Activated T-cell treated with anti-CD3 and anti-CD28 coated beads, Interleukin-2, amount 50 U/mL, for 72 hours (primary cell): ENCODE measurements at regions not wholly inside any gene's neighbourhood (a gene's known extent, or its start where the extent isn't known, plus 50 kb on each side); places are given as distances from the start of the nearest gene placed in this dataset.

Experiments
- ATAC-seq, 2 donors: fragments of 150-1000 bp; cut with Tn5 transposase; replicated peaks in 1 of 2; 2 replicates each; pipeline ENCODE4 v1.10.0; 2021; ENCODE audit warnings: moderate library complexity in 2 of 2, mild to moderate bottlenecking in 1 of 2
- DNase-seq, 2 donors: peaks; one replicate each; pipeline ENCODE4 v3.0.0; 2021 to 2022; ENCODE audit warnings: mixed read lengths in 1 of 2
- H3K27ac Mint-ChIP-seq: one replicate; pipeline ENCODE4 v1.8.0; 2022; ENCODE audit warnings: mild to moderate bottlenecking, moderate library complexity, mixed read lengths
- H3K27me3 Mint-ChIP-seq: one replicate; pipeline ENCODE4 v1.8.0; 2022; ENCODE audit warnings: low read depth, mixed read lengths
- H3K36me3 Mint-ChIP-seq, 2 donors: one replicate each; pipeline ENCODE4 v1.8.0; 2022; ENCODE audit warnings: mixed read lengths in 2 of 2, mild to moderate bottlenecking in 1 of 2; ENCODE audit not compliant: insufficient read depth in 2 of 2
- H3K4me1 Mint-ChIP-seq: one replicate; pipeline ENCODE4 v1.8.0; 2022; ENCODE audit warnings: low read depth, mixed read lengths
- H3K4me3 Mint-ChIP-seq, 2 donors: one replicate each; pipeline ENCODE4 v1.8.0; 2022; ENCODE audit warnings: mild to moderate bottlenecking in 2 of 2, mixed read lengths in 2 of 2, moderate library complexity in 2 of 2
- H3K9me3 Mint-ChIP-seq, 2 donors: one replicate each; pipeline ENCODE4 v1.8.0; 2022; ENCODE audit warnings: mixed read lengths in 2 of 2

DNA sequence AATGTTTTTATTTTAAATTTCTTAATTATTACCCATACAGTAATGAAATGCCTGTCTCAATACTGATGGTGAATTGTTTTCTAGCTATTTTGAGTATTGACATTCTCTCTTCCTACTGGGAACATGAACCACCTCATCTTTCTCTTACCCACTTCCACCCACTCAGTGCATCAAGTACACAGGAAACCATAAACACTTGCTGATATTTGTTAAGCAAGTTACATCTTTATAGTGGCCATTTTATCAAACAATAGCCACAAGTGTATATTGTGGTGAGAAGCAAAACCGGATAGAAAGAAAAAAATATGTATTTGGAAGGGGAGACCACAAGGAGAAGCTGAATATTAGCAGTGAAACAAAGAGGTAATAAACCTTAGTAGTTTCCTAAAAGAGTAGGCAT lies 368.1 kb upstream of the HNRNPA3 start:
- Mint-ChIP-seq H3K27me3 (no peaks in the 10 kb centered on the region), H3K36me3 (no peaks in the 10 kb centered on the region), H3K9me3 (peaks cover 2 to 3% of the 10 kb centered on the region in 2 donors), H3K27ac (no peak overlapping the region), H3K4me1 (no peaks in the 10 kb centered on the region), H3K4me3 (no peak overlapping the region)
- ATAC-seq (no peak), DNase-seq (no peak)

- Mint-ChIP-seq H3K36me3 (no peaks in the 10 kb centered on the region), H3K4me3 (no peak overlapping the region), H3K27ac (no peak overlapping the region), H3K4me1 (no peaks in the 10 kb centered on the region), H3K9me3 (peaks cover 2 to 3% of the 10 kb centered on the region in 2 donors), H3K27me3 (no peaks in the 10 kb centered on the region)
- no peak for DNase-seq
- ATAC-seq = no peak
Measured at GRCh38 chr2:176845718-176846117, 366.9 kb upstream of the HNRNPA3 start.

- Mint-ChIP-seq H3K27me3 (no peaks in the 10 kb centered on the region), H3K9me3 (peaks cover 2 to 3% of the 10 kb centered on the region in 2 donors), H3K4me1 (peaks cover 5% of the 10 kb centered on the region), H3K36me3 (no peaks in the 10 kb centered on the region), H3K4me3 (no peak overlapping the region), H3K27ac (no peak overlapping the region)
- DNase-seq = no peak
- no peak for ATAC-seq
Measured at GRCh38 chr2:176847575-176847974, 365.0 kb upstream of the HNRNPA3 start.

GRCh38 chr2:176848844-176849243 lies 363.8 kb upstream of the HNRNPA3 start:
- ATAC-seq = no peak
- peaks cover 14% of the 10 kb centered on the region for H3K4me1 Mint-ChIP-seq
- H3K27me3 Mint-ChIP-seq = no peaks in the 10 kb centered on the region
- H3K27ac Mint-ChIP-seq = no peak overlapping the region
- H3K4me3 Mint-ChIP-seq = no peak overlapping the region
- no peak for DNase-seq
- peaks cover 0 to 3% of the 10 kb centered on the region in 2 donors for H3K36me3 Mint-ChIP-seq
- peaks cover 0 to under 1% of the 10 kb centered on the region in 2 donors for H3K9me3 Mint-ChIP-seq

DNA sequence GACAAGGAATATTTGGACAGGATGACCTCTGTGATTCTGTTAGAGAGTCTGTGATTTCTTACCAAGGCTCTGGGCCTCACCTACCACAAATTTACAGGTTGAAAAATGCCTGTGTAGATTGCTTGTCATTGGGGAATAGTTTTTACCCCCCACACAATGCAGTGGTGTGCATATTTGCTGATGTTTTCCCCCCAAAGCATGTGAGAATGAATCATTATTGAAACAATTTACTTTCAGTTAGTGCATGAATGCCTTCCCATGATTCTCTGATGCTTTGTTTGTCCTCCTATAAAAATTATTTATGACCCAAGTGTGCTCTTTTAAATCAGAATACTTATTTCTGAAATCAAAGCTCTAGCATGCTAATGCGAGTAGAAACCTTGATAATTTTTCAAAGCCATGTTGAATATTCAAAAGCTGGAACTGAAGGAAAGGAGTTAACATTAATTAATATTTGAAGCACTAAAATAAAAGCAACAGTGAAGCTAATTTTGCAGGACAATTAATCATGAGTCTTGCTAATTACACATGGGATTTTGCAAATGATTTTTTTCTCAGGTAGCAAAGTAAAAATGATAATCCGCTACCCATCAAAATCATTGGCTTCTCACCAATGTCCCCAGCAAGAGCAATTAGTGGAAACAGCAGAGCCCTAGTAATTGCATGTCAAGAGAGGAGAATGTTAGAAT lies 361.2 kb upstream of the HNRNPA3 start:
- Mint-ChIP-seq H3K27me3 (no peaks in the 10 kb centered on the region), H3K27ac (no peak overlapping the region), H3K4me3 (no peak overlapping the region), H3K36me3 (peaks cover 0 to 3% of the 10 kb centered on the region in 2 donors), H3K4me1 (peaks cover 34% of the 10 kb centered on the region), H3K9me3 (no peaks in the 10 kb centered on the region)
- no peak for ATAC-seq
- no peak for DNase-seq

- H3K27ac Mint-ChIP-seq = no peak overlapping the region
Measured at GRCh38 chr2:176851889-176852483, 360.6 kb upstream of the HNRNPA3 start.

GRCh38 chr2:176852667-176853066 lies 359.9 kb upstream of the HNRNPA3 start:
- peak; percentile 3 to 15 for DNase-seq
- H3K4me1 Mint-ChIP-seq = peaks cover 39% of the 10 kb centered on the region
- no peaks in the 10 kb centered on the region for H3K27me3 Mint-ChIP-seq
- no peak overlapping the region for H3K27ac Mint-ChIP-seq
- ATAC-seq = peak; percentile 73 to 86
- H3K9me3 Mint-ChIP-seq = no peaks in the 10 kb centered on the region
- peak overlapping the region in 1 of 2 donors; percentile 11 for H3K4me3 Mint-ChIP-seq
- peaks cover 0 to 3% of the 10 kb centered on the region in 2 donors for H3K36me3 Mint-ChIP-seq

More at GRCh38 chr2:176851889-176852483, 360.6 kb upstream of the HNRNPA3 start:
- no peaks in the 10 kb centered on the region for H3K27me3 Mint-ChIP-seq
- H3K4me3 Mint-ChIP-seq = peak overlapping the region in 1 of 2 donors; percentile 11
- H3K9me3 Mint-ChIP-seq = no peaks in the 10 kb centered on the region
- peaks cover 39% of the 10 kb centered on the region for H3K4me1 Mint-ChIP-seq
- DNase-seq = no peak
- H3K36me3 Mint-ChIP-seq = peaks cover 0 to 3% of the 10 kb centered on the region in 2 donors
- ATAC-seq = no peak

- Mint-ChIP-seq H3K4me3 (peak overlapping the region in 1 of 2 donors; percentile 25), H3K36me3 (peaks cover 0 to 3% of the 10 kb centered on the region in 2 donors), H3K9me3 (no peaks in the 10 kb centered on the region), H3K27ac (no peak overlapping the region), H3K4me1 (peaks cover 39% of the 10 kb centered on the region), H3K27me3 (no peaks in the 10 kb centered on the region)
- no peak for DNase-seq
- no peak for ATAC-seq
Measured at GRCh38 chr2:176854062-176854461, 358.5 kb upstream of the HNRNPA3 start.

DNA sequence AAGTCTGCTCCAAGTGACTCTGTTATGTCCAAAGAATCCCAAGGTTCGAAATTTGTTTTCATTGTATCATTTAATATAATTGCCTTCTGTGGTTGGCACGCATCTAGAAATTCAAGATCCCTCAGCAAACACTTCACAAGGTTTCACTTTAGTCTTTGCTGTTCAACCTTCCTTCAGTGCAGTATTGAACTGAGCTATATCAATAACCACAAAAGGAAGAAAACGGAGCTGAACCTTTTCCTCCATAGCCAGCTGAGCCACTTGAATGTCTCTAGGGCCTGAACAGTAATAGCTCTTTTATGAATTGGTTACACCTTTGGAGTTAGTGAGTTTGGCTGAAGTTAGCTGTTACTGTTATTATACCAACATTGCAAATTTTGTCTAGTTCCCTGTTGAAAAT lies 357.7 kb upstream of the HNRNPA3 start:
- Mint-ChIP-seq H3K4me1 (peaks cover 39% of the 10 kb centered on the region), H3K4me3 (peak overlapping the region in 1 of 2 donors; percentile 25), H3K9me3 (no peaks in the 10 kb centered on the region), H3K36me3 (peaks cover 0 to 3% of the 10 kb centered on the region in 2 donors), H3K27ac (peak overlapping the region; percentile 18), H3K27me3 (no peaks in the 10 kb centered on the region)
- DNase-seq (no peak), ATAC-seq (peak; percentile 52 to 55)

GRCh38 chr2:176856683-176857082 lies 355.9 kb upstream of the HNRNPA3 start:
- Mint-ChIP-seq H3K36me3 (peaks cover 0 to 3% of the 10 kb centered on the region in 2 donors), H3K4me1 (peaks cover 39% of the 10 kb centered on the region), H3K9me3 (no peaks in the 10 kb centered on the region), H3K27ac (no peak overlapping the region), H3K4me3 (no peak overlapping the region), H3K27me3 (no peaks in the 10 kb centered on the region)
- ATAC-seq (no peak), DNase-seq (no peak)

DNA sequence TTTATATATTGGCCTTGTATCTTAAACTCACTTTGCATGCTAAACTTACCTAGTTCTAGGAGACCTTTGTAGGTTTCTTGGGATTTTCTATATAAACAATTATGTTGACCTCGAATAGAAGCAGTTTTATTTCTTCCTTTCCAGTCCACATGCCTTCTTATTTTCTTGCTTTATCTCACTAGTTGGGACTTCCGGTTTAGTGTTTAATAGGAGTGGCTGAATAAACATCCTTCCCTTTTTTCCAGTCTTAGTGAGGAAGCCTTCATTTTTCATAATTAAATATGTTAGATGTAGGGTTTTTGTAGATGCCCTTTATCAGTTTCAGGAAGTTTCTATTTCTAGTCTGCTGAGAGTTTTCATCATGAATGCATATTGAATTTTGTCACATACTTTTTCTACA lies 347.3 kb upstream of the HNRNPA3 start:
- DNase-seq (no peak), ATAC-seq (no peak)
- no peaks in the 10 kb centered on the region for H3K36me3 Mint-ChIP-seq

DNA sequence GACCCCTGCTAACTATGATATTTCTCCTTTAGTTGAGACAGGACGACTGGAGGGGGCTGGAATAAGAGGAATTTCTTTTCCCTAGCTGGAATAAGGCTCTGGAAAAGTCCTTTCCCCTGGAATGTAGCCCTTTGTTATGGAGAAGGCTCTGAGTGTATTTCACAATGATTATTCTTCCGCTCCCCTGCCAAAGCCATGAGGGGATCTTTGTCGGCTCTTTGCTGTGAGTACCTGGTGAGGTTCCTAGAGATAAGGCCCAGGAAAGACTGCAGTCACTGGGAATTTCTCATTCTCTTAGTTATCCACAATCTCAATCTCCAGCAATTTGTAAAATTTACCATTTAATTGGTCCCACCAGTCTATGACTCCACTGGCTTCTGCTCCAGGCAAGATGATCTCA lies 340.2 kb upstream of the HNRNPA3 start:
- no peak overlapping the region for H3K27ac Mint-ChIP-seq
- H3K36me3 Mint-ChIP-seq = peaks cover 7 to 13% of the 10 kb centered on the region in 2 donors
- DNase-seq (no peak), ATAC-seq (no peak)
- no peaks in the 10 kb centered on the region for H3K27me3 Mint-ChIP-seq
- peaks cover 11 to 19% of the 10 kb centered on the region in 2 donors for H3K9me3 Mint-ChIP-seq
- H3K4me1 Mint-ChIP-seq = peaks cover 7% of the 10 kb centered on the region
- H3K4me3 Mint-ChIP-seq = no peak overlapping the region

More for the DNA sequence above, 347.3 kb upstream of the HNRNPA3 start:
- H3K9me3 Mint-ChIP-seq = peaks cover 0 to 4% of the 10 kb centered on the region in 2 donors
- H3K27me3 Mint-ChIP-seq = no peaks in the 10 kb centered on the region
- H3K27ac Mint-ChIP-seq = no peak overlapping the region
- H3K4me3 Mint-ChIP-seq = no peak overlapping the region
- H3K4me1 Mint-ChIP-seq = no peaks in the 10 kb centered on the region

DNA sequence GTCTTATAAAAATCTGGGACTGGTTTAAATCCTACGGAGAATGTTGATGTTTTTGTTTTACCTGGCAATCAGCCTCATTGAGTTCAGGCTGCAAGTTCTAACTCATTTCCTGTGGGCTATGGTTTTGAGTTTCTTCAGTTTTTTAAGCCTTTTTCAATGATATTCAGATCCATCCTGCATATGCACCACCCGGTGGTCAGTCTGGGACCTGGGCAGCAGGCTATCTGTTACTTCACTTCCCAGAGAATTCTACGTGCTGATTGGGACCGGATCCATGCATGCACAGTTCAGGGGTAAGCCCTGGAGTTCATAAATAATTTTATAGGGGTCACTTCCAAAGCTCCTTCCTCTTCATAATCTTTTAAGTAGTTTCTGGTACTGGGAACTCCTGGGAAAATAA lies 339.2 kb upstream of the HNRNPA3 start:
- H3K4me1 Mint-ChIP-seq = peaks cover 7% of the 10 kb centered on the region
- no peak overlapping the region for H3K27ac Mint-ChIP-seq
- no peaks in the 10 kb centered on the region for H3K27me3 Mint-ChIP-seq

More for the DNA sequence above, 339.2 kb upstream of the HNRNPA3 start:
- Mint-ChIP-seq H3K9me3 (peaks cover 11 to 19% of the 10 kb centered on the region in 2 donors), H3K36me3 (peaks cover 7 to 13% of the 10 kb centered on the region in 2 donors), H3K4me3 (no peak overlapping the region)
- no peak for ATAC-seq
- DNase-seq = no peak
